Endothelial cell of umbilical vein (primary cell): ENCODE measurements at regions not wholly inside any gene's neighbourhood (a gene's known extent, or its start where the extent isn't known, plus 50 kb on each side); places are given as distances from the start of the nearest gene placed in this dataset.

Experiments used
- BruUV-seq: library from RNA; stranded (reverse); fragments of 400-500 nt; replicated peaks from 2 replicates; lab custom pipeline; 2021; lab: Mats Ljungman, UMichigan
- CTCF ChIA-PET: fragments of 300-600, 350-600 bp; sonication (Branson Sonifier 250); formaldehyde crosslinking; loops from one replicate; lab custom pipeline; 2021; ENCODE audit warnings: antibody characterized with exemption, inconsistent platforms; lab: Charles Lee
- POLR2A ChIA-PET: fragments of 300-600, 350-600 bp; sonication (Branson Sonifier 250); formaldehyde crosslinking; loops from one replicate; lab custom pipeline; 2021; ENCODE audit warnings: antibody characterized with exemption, inconsistent platforms; lab: Charles Lee
- DNase-seq: peaks from one replicate; pipeline ENCODE4 v3.0.0-alpha.2; 2011; ENCODE audit warnings: low read depth, low spot score
- FAIRE-seq: peaks from 2 replicates; lab custom pipeline; 2011; peaks lifted over from hg19 to GRCh38; lab: Jason Lieb, UNC
- H2AFZ ChIP-seq: 2 replicates; pipeline ENCODE4 v1.6.0; 2012; ENCODE audit warnings: low read depth, low read length, control low read depth, inconsistent platforms
- H3K27ac ChIP-seq: 2 replicates; pipeline ENCODE4 v1.5.1; 2011; ENCODE audit warnings: low read depth, mild to moderate bottlenecking, control low read depth, low read length, moderate library complexity; ENCODE audit not compliant: insufficient read depth
- H3K27me3 ChIP-seq, 2 experiments: 2 replicates each; pipeline versions ENCODE4 v1.6.0 to v1.6.1; 2011; ENCODE audit warnings: low read length in 2 of 2, mixed read lengths in 1 of 2; ENCODE audit not compliant: control insufficient read depth in 2 of 2, insufficient read depth in 2 of 2
- H3K36me3 ChIP-seq, 2 experiments: 2 replicates in 1 of 2; 3 replicates in 1 of 2; pipeline ENCODE4 v1.5.1; 2011; ENCODE audit warnings: low read length in 2 of 2, mild to moderate bottlenecking in 1 of 2, moderate library complexity in 1 of 2; ENCODE audit not compliant: control insufficient read depth in 2 of 2, insufficient read depth in 2 of 2; ENCODE audit errors: extremely low read depth in 1 of 2
- H3K4me1 ChIP-seq: 3 replicates; pipeline ENCODE4 v1.5.1; 2011; ENCODE audit warnings: mild to moderate bottlenecking, low read length; ENCODE audit not compliant: control insufficient read depth, insufficient read depth; ENCODE audit errors: extremely low read depth
- H3K4me2 ChIP-seq: 2 replicates; pipeline ENCODE4 v1.6.1; 2011; ENCODE audit warnings: low read length, control low read depth, mixed read lengths; ENCODE audit not compliant: insufficient read depth
- H3K4me3 ChIP-seq, 3 experiments: fragments of 200-600 bp in 1 of 3; sonication (generic), shearing (Covaris generic) in 1 of 3; replicated peaks in 1 of 3; 2 replicates each; pipeline ENCODE4 v1.5.1; 2011 to 2016; ENCODE audit warnings: control low read depth in 3 of 3, low read length in 3 of 3, mild to moderate bottlenecking in 2 of 3, inconsistent platforms in 1 of 3, low read depth in 1 of 3, moderate library complexity in 1 of 3; ENCODE audit not compliant: insufficient read depth in 1 of 3
- H3K79me2 ChIP-seq: 2 replicates; pipeline ENCODE4 v1.6.0; 2012; ENCODE audit warnings: low read length, inconsistent platforms; ENCODE audit not compliant: control insufficient read depth, insufficient read depth
- H3K9ac ChIP-seq: replicated peaks from 2 replicates; pipeline ENCODE3; 2011; ENCODE audit warnings: low read length, control low read depth; ENCODE audit not compliant: insufficient read depth; ENCODE audit errors: extremely low read depth
- H3K9me1 ChIP-seq: replicated peaks from 3 replicates; pipeline ENCODE4 v1.6.0; 2011; ENCODE audit warnings: mild to moderate bottlenecking, low read length; ENCODE audit not compliant: control insufficient read depth, insufficient read depth; ENCODE audit errors: extremely low read depth
- H3K9me3 ChIP-seq: replicated peaks from 2 replicates; pipeline ENCODE4 v1.5.1; 2012; ENCODE audit warnings: low read length, inconsistent platforms; ENCODE audit not compliant: control insufficient read depth, insufficient read depth
- H4K20me1 ChIP-seq: replicated peaks from 2 replicates; pipeline ENCODE3; 2011; ENCODE audit warnings: mild to moderate bottlenecking, low read length; ENCODE audit not compliant: control insufficient read depth, insufficient read depth; ENCODE audit errors: extremely low read depth
- EZH2 ChIP-seq: IDR thresholded peaks from 2 replicates; pipeline ENCODE4 v1.6.1; 2012; ENCODE audit warnings: borderline replicate concordance, low read depth, mild to moderate bottlenecking, moderate library complexity, low read length, inconsistent platforms; ENCODE audit not compliant: severe bottlenecking
- FOS ChIP-seq: IDR thresholded peaks from 2 replicates; pipeline ENCODE4 v1.6.1; 2011; ENCODE audit warnings: mild to moderate bottlenecking, low read length, moderate library complexity, borderline replicate concordance; ENCODE audit not compliant: insufficient read depth
- GATA2 ChIP-seq: IDR thresholded peaks from 2 replicates; pipeline ENCODE4 v1.7.0; 2011; ENCODE audit warnings: low read depth, mild to moderate bottlenecking, moderate library complexity, mixed read lengths, low read length; ENCODE audit not compliant: insufficient read length, insufficient read depth
- JUN ChIP-seq: IDR thresholded peaks from 2 replicates; pipeline ENCODE4 v1.6.1; 2011; ENCODE audit warnings: borderline replicate concordance, low read depth; ENCODE audit not compliant: insufficient read length, insufficient read depth
- MYC ChIP-seq: IDR thresholded peaks from one replicate; pipeline ENCODE4 v1.6.1; 2011; ENCODE audit warnings: mild to moderate bottlenecking, low read depth, low read length
- POLR2A ChIP-seq: IDR thresholded peaks from 2 replicates; pipeline ENCODE4 v1.6.1; 2012; ENCODE audit warnings: low read depth, mild to moderate bottlenecking, control low read depth, low read length
- POLR2AphosphoS5 ChIP-seq: IDR thresholded peaks from 2 replicates; pipeline ENCODE4 v1.6.1; 2012; ENCODE audit warnings: low read depth, mild to moderate bottlenecking, control low read depth, low read length, moderate library complexity; ENCODE audit not compliant: insufficient read depth
- dilution Hi-C: fragments of 300-500 bp; cut with MboI; formaldehyde crosslinking; loops from one replicate; pipeline ENCODE4 v1.15.0; 2019; ENCODE audit warnings: low sequenced_read_pairs; ENCODE audit not compliant: extremely low pct_ligation_motif_present
- intact Hi-C: fragments of 100-400 bp; cut with micrococcal nuclease; formaldehyde crosslinking; loops from one replicate; pipeline ENCODE4 v1.10.0; 2022
- TF ChIP-seq, protein P1 (sequence below), 2 donors: IDR thresholded peaks; 1 replicate in 1 of 2; 2 replicates in 1 of 2; pipeline ENCODE4 v1.5.1; 2011; ENCODE audit warnings: low read length in 2 of 2, mild to moderate bottlenecking in 2 of 2, moderate library complexity in 2 of 2, control low read depth in 1 of 2, inconsistent platforms in 1 of 2, low read depth in 1 of 2; ENCODE audit not compliant: insufficient read depth in 1 of 2; ENCODE audit errors: extremely low read depth in 1 of 2
- TF ChIP-seq, protein P2 (sequence below): IDR thresholded peaks from 2 replicates; pipeline ENCODE4 v1.6.1; 2011; ENCODE audit not compliant: insufficient read depth, insufficient read length

DNA sequence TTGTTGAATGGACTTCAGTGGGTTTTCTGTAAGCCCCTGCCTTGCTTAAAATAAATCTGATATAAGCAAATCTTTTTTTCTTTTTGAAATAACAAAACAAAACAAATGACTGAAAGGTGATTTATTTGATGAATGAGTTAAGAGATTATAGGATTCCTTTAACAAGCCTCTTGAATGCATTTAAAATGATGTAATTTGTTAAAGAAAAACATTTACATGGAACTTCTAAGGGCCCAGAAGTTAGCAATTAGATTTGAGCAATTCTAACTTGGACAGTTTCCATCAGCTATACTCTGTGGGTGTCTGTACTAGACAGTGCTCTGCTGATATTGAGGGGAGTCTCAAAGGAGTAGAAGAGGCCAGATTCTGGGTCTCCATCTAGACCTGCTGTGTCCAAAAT is 143.5 kb upstream of the RAG2 start:
- Histone ChIP-seq H3K27me3 (peaks cover 0 to 1% of the 10 kb centered on the region in 2 experiments), H3K4me3 (no peak overlapping the region), H3K9me3 (no peaks in the 10 kb centered on the region), H4K20me1 (no peaks in the 10 kb centered on the region), H3K9me1 (no peaks in the 10 kb centered on the region), H3K27ac (no peak overlapping the region), H3K4me2 (no peak overlapping the region), H2AFZ (no peak overlapping the region), H3K9ac (no peak overlapping the region), H3K4me1 (no peaks in the 10 kb centered on the region), H3K36me3 (no peaks in the 10 kb centered on the region), H3K79me2 (no peaks in the 10 kb centered on the region)
- no peak for DNase-seq
- ChIA-PET CTCF (interaction anchor here (4.5 to 6.8 kb wide), 2 partner anchors 39 to 178 kb away, joined by 36 to 37 read pairs; no protein-coding TSS in a partner anchor), POLR2A (no interaction called here)
- intact Hi-C loops (no loop called here), dilution Hi-C loops (no loop called here)
- no peak for FAIRE-seq
- TF ChIP-seq EZH2 (no peak), MYC (no peak), JUN (no peak), POLR2AphosphoS5 (no peak), GATA2 (no peak), POLR2A (no peak), FOS (no peak)
- TF ChIP-seq, protein P1, sequence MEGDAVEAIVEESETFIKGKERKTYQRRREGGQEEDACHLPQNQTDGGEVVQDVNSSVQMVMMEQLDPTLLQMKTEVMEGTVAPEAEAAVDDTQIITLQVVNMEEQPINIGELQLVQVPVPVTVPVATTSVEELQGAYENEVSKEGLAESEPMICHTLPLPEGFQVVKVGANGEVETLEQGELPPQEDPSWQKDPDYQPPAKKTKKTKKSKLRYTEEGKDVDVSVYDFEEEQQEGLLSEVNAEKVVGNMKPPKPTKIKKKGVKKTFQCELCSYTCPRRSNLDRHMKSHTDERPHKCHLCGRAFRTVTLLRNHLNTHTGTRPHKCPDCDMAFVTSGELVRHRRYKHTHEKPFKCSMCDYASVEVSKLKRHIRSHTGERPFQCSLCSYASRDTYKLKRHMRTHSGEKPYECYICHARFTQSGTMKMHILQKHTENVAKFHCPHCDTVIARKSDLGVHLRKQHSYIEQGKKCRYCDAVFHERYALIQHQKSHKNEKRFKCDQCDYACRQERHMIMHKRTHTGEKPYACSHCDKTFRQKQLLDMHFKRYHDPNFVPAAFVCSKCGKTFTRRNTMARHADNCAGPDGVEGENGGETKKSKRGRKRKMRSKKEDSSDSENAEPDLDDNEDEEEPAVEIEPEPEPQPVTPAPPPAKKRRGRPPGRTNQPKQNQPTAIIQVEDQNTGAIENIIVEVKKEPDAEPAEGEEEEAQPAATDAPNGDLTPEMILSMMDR (IDR thresholded peaks at IDR 0.05; ENCODE audit: extremely low read depth in 1 of 2, insufficient read depth in 1 of 2, low read depth in 1 of 2, low read length in 2 of 2), result no peak
- TF ChIP-seq, protein P2, sequence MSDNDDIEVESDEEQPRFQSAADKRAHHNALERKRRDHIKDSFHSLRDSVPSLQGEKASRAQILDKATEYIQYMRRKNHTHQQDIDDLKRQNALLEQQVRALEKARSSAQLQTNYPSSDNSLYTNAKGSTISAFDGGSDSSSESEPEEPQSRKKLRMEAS, result no peak
- no TSS peak for BruUV-seq
